ENCODE measurements at regions not wholly inside any gene's neighbourhood (a gene's known extent, or its start where the extent isn't known, plus 50 kb on each side); places are given as distances from the start of the nearest gene placed in this dataset.
"Not testable (repeated sequence)": the region's sequence is repeated elsewhere in the genome, so short reads cannot be mapped to it uniquely, and the experiment has no call there.

- no peak overlapping the region for H3K9ac ChIP-seq (ENCODE audit: low read depth in 1 of 3, low read length in 3 of 3)
- H3K27me3 ChIP-seq (ENCODE audit: control insufficient read depth in 3 of 3, insufficient read depth in 3 of 3, low read length in 3 of 3) = no peaks in the 10 kb centered on the region
- no peak overlapping the region for H3K4me3 ChIP-seq (ENCODE audit: low read length in 3 of 3)
- no peaks in the 10 kb centered on the region for H3K36me3 ChIP-seq (ENCODE audit: control insufficient read depth in 3 of 3, insufficient read depth in 3 of 3, low read length in 3 of 3)
- H3K4me1 ChIP-seq (ENCODE audit: control insufficient read depth in 3 of 3, insufficient read depth in 3 of 3, low read length in 3 of 3) = no peaks in the 10 kb centered on the region
- no peak overlapping the region for H3K27ac ChIP-seq (ENCODE audit: low read depth, low read length)
- H3K9me3 ChIP-seq (ENCODE audit: control insufficient read depth in 3 of 3, low read length in 3 of 3) = no peaks in the 10 kb centered on the region
Measured at GRCh38 chr5:102068870-102069269, 227.2 kb downstream of the SLCO4C1 start.

GRCh38 chr5:102049517-102049916 lies 246.6 kb downstream of the SLCO4C1 start:
- Histone ChIP-seq H3K36me3 (ENCODE audit: control insufficient read depth in 3 of 3, insufficient read depth in 3 of 3, low read length in 3 of 3) (no peaks in the 10 kb centered on the region), H3K9me3 (ENCODE audit: control insufficient read depth in 3 of 3, low read length in 3 of 3) (no peaks in the 10 kb centered on the region), H3K27ac (ENCODE audit: low read depth, low read length) (no peak overlapping the region), H3K4me3 (ENCODE audit: low read length in 3 of 3) (no peak overlapping the region), H3K9ac (ENCODE audit: low read depth in 1 of 3, low read length in 3 of 3) (no peak overlapping the region), H3K27me3 (ENCODE audit: control insufficient read depth in 3 of 3, insufficient read depth in 3 of 3, low read length in 3 of 3) (no peaks in the 10 kb centered on the region), H3K4me1 (ENCODE audit: control insufficient read depth in 3 of 3, insufficient read depth in 3 of 3, low read length in 3 of 3) (no peaks in the 10 kb centered on the region)

GRCh38 chr5:102048940-102049339 lies 247.1 kb downstream of the SLCO4C1 start:
- no peaks in the 10 kb centered on the region for H3K27me3 ChIP-seq (ENCODE audit: control insufficient read depth in 3 of 3, insufficient read depth in 3 of 3, low read length in 3 of 3)
- no peak overlapping the region for H3K9ac ChIP-seq (ENCODE audit: low read depth in 1 of 3, low read length in 3 of 3)
- H3K36me3 ChIP-seq (ENCODE audit: control insufficient read depth in 3 of 3, insufficient read depth in 3 of 3, low read length in 3 of 3) = no peaks in the 10 kb centered on the region
- no peaks in the 10 kb centered on the region for H3K4me1 ChIP-seq (ENCODE audit: control insufficient read depth in 3 of 3, insufficient read depth in 3 of 3, low read length in 3 of 3)
- H3K4me3 ChIP-seq (ENCODE audit: low read length in 3 of 3) = no peak overlapping the region
- no peaks in the 10 kb centered on the region for H3K9me3 ChIP-seq (ENCODE audit: control insufficient read depth in 3 of 3, low read length in 3 of 3)
- no peak overlapping the region for H3K27ac ChIP-seq (ENCODE audit: low read depth, low read length)

GRCh38 chr5:102047073-102047472 lies 249.0 kb downstream of the SLCO4C1 start:
- not testable (repeated sequence) for H3K9ac ChIP-seq (ENCODE audit: low read depth in 1 of 3, low read length in 3 of 3); H3K4me1 ChIP-seq (ENCODE audit: control insufficient read depth in 3 of 3, insufficient read depth in 3 of 3, low read length in 3 of 3); H3K9me3 ChIP-seq (ENCODE audit: control insufficient read depth in 3 of 3, low read length in 3 of 3); H3K27me3 ChIP-seq (ENCODE audit: control insufficient read depth in 3 of 3, insufficient read depth in 3 of 3, low read length in 3 of 3); H3K27ac ChIP-seq (ENCODE audit: low read depth, low read length); H3K36me3 ChIP-seq (ENCODE audit: control insufficient read depth in 3 of 3, insufficient read depth in 3 of 3, low read length in 3 of 3); H3K4me3 ChIP-seq (ENCODE audit: low read length in 3 of 3)

- Histone ChIP-seq H3K27ac (ENCODE audit: low read depth, low read length) (no peak overlapping the region), H3K4me1 (ENCODE audit: control insufficient read depth in 3 of 3, insufficient read depth in 3 of 3, low read length in 3 of 3) (no peaks in the 10 kb centered on the region), H3K9me3 (ENCODE audit: control insufficient read depth in 3 of 3, low read length in 3 of 3) (no peaks in the 10 kb centered on the region), H3K27me3 (ENCODE audit: control insufficient read depth in 3 of 3, insufficient read depth in 3 of 3, low read length in 3 of 3) (no peaks in the 10 kb centered on the region), H3K9ac (ENCODE audit: low read depth in 1 of 3, low read length in 3 of 3) (no peak overlapping the region), H3K4me3 (ENCODE audit: low read length in 3 of 3) (no peak overlapping the region), H3K36me3 (ENCODE audit: control insufficient read depth in 3 of 3, insufficient read depth in 3 of 3, low read length in 3 of 3) (no peaks in the 10 kb centered on the region)
Measured at GRCh38 chr5:102040326-102040725, 255.8 kb downstream of the SLCO4C1 start.

- no peak overlapping the region for H3K4me3 ChIP-seq (ENCODE audit: low read length in 3 of 3)
- no peaks in the 10 kb centered on the region for H3K9me3 ChIP-seq (ENCODE audit: control insufficient read depth in 3 of 3, low read length in 3 of 3)
- no peaks in the 10 kb centered on the region for H3K4me1 ChIP-seq (ENCODE audit: control insufficient read depth in 3 of 3, insufficient read depth in 3 of 3, low read length in 3 of 3)
- H3K9ac ChIP-seq (ENCODE audit: low read depth in 1 of 3, low read length in 3 of 3) = no peak overlapping the region
- H3K36me3 ChIP-seq (ENCODE audit: control insufficient read depth in 3 of 3, insufficient read depth in 3 of 3, low read length in 3 of 3) = no peaks in the 10 kb centered on the region
- no peak overlapping the region for H3K27ac ChIP-seq (ENCODE audit: low read depth, low read length)
- no peaks in the 10 kb centered on the region for H3K27me3 ChIP-seq (ENCODE audit: control insufficient read depth in 3 of 3, insufficient read depth in 3 of 3, low read length in 3 of 3)
Measured at GRCh38 chr5:102036927-102037326, 259.2 kb downstream of the SLCO4C1 start.

- no peaks in the 10 kb centered on the region for H3K36me3 ChIP-seq (ENCODE audit: control insufficient read depth in 3 of 3, insufficient read depth in 3 of 3, low read length in 3 of 3)
- H3K9me3 ChIP-seq (ENCODE audit: control insufficient read depth in 3 of 3, low read length in 3 of 3) = no peaks in the 10 kb centered on the region
- no peaks in the 10 kb centered on the region for H3K27me3 ChIP-seq (ENCODE audit: control insufficient read depth in 3 of 3, insufficient read depth in 3 of 3, low read length in 3 of 3)
- H3K9ac ChIP-seq (ENCODE audit: low read depth in 1 of 3, low read length in 3 of 3) = no peak overlapping the region
- H3K27ac ChIP-seq (ENCODE audit: low read depth, low read length) = no peak overlapping the region
- H3K4me3 ChIP-seq (ENCODE audit: low read length in 3 of 3) = no peak overlapping the region
- no peaks in the 10 kb centered on the region for H3K4me1 ChIP-seq (ENCODE audit: control insufficient read depth in 3 of 3, insufficient read depth in 3 of 3, low read length in 3 of 3)
Measured at GRCh38 chr5:102031711-102032110, 264.4 kb downstream of the SLCO4C1 start.

GRCh38 chr5:102018690-102019089 lies 277.4 kb downstream of the SLCO4C1 start:
- Histone ChIP-seq H3K36me3 (ENCODE audit: control insufficient read depth in 3 of 3, insufficient read depth in 3 of 3, low read length in 3 of 3) (no peaks in the 10 kb centered on the region), H3K4me1 (ENCODE audit: control insufficient read depth in 3 of 3, insufficient read depth in 3 of 3, low read length in 3 of 3) (no peaks in the 10 kb centered on the region), H3K27me3 (ENCODE audit: control insufficient read depth in 3 of 3, insufficient read depth in 3 of 3, low read length in 3 of 3) (no peaks in the 10 kb centered on the region), H3K9ac (ENCODE audit: low read depth in 1 of 3, low read length in 3 of 3) (no peak overlapping the region), H3K27ac (ENCODE audit: low read depth, low read length) (no peak overlapping the region), H3K9me3 (ENCODE audit: control insufficient read depth in 3 of 3, low read length in 3 of 3) (no peaks in the 10 kb centered on the region), H3K4me3 (ENCODE audit: low read length in 3 of 3) (no peak overlapping the region)

GRCh38 chr5:102018279-102018678 lies 277.8 kb downstream of the SLCO4C1 start:
- Histone ChIP-seq H3K27ac (ENCODE audit: low read depth, low read length) (no peak overlapping the region), H3K4me1 (ENCODE audit: control insufficient read depth in 3 of 3, insufficient read depth in 3 of 3, low read length in 3 of 3) (no peaks in the 10 kb centered on the region), H3K4me3 (ENCODE audit: low read length in 3 of 3) (no peak overlapping the region), H3K9ac (ENCODE audit: low read depth in 1 of 3, low read length in 3 of 3) (no peak overlapping the region), H3K36me3 (ENCODE audit: control insufficient read depth in 3 of 3, insufficient read depth in 3 of 3, low read length in 3 of 3) (no peaks in the 10 kb centered on the region), H3K27me3 (ENCODE audit: control insufficient read depth in 3 of 3, insufficient read depth in 3 of 3, low read length in 3 of 3) (no peaks in the 10 kb centered on the region), H3K9me3 (ENCODE audit: control insufficient read depth in 3 of 3, low read length in 3 of 3) (no peaks in the 10 kb centered on the region)

GRCh38 chr5:102014371-102014770 lies 281.7 kb downstream of the SLCO4C1 start:
- no peaks in the 10 kb centered on the region for H3K36me3 ChIP-seq (ENCODE audit: control insufficient read depth in 3 of 3, insufficient read depth in 3 of 3, low read length in 3 of 3)
- no peak overlapping the region for H3K9ac ChIP-seq (ENCODE audit: low read depth in 1 of 3, low read length in 3 of 3)
- H3K27me3 ChIP-seq (ENCODE audit: control insufficient read depth in 3 of 3, insufficient read depth in 3 of 3, low read length in 3 of 3) = no peaks in the 10 kb centered on the region
- no peaks in the 10 kb centered on the region for H3K4me1 ChIP-seq (ENCODE audit: control insufficient read depth in 3 of 3, insufficient read depth in 3 of 3, low read length in 3 of 3)
- H3K27ac ChIP-seq (ENCODE audit: low read depth, low read length) = no peak overlapping the region
- H3K9me3 ChIP-seq (ENCODE audit: control insufficient read depth in 3 of 3, low read length in 3 of 3) = no peaks in the 10 kb centered on the region
- H3K4me3 ChIP-seq (ENCODE audit: low read length in 3 of 3) = no peak overlapping the region

GRCh38 chr5:102010644-102011043 lies 285.4 kb downstream of the SLCO4C1 start:
- Histone ChIP-seq H3K4me3 (ENCODE audit: low read length in 3 of 3) (no peak overlapping the region), H3K27me3 (ENCODE audit: control insufficient read depth in 3 of 3, insufficient read depth in 3 of 3, low read length in 3 of 3) (no peaks in the 10 kb centered on the region), H3K9ac (ENCODE audit: low read depth in 1 of 3, low read length in 3 of 3) (no peak overlapping the region), H3K36me3 (ENCODE audit: control insufficient read depth in 3 of 3, insufficient read depth in 3 of 3, low read length in 3 of 3) (no peaks in the 10 kb centered on the region), H3K4me1 (ENCODE audit: control insufficient read depth in 3 of 3, insufficient read depth in 3 of 3, low read length in 3 of 3) (no peaks in the 10 kb centered on the region), H3K27ac (ENCODE audit: low read depth, low read length) (no peak overlapping the region), H3K9me3 (ENCODE audit: control insufficient read depth in 3 of 3, low read length in 3 of 3) (no peaks in the 10 kb centered on the region)
